ENCODE measurements at regions not wholly inside any gene's neighbourhood (a gene's known extent, or its start where the extent isn't known, plus 50 kb on each side); places are given as distances from the start of the nearest gene placed in this dataset.

- TF ChIP-seq CTCF (IDR thresholded peaks at IDR 0.05) (no peak), POLR2A (IDR thresholded peaks at IDR 0.05) (no peak)
Measured at GRCh38 chr12:131572626-131573025, 138.3 kb upstream of the SFSWAP start.

Measured in uterus (tissue), 2 donors.